ENCODE measurements at regions not wholly inside any gene's neighbourhood (a gene's known extent, or its start where the extent isn't known, plus 50 kb on each side); places are given as distances from the start of the nearest gene placed in this dataset.

- Histone ChIP-seq H3K27ac (peak overlapping the region in 6 of 21 experiments; percentile 5 to 65 (median 30)), H3K4me3 (no peak overlapping the region)
Measured at GRCh38 chr10:124289851-124290795, 128.6 kb downstream of the OAT start.

DNA sequence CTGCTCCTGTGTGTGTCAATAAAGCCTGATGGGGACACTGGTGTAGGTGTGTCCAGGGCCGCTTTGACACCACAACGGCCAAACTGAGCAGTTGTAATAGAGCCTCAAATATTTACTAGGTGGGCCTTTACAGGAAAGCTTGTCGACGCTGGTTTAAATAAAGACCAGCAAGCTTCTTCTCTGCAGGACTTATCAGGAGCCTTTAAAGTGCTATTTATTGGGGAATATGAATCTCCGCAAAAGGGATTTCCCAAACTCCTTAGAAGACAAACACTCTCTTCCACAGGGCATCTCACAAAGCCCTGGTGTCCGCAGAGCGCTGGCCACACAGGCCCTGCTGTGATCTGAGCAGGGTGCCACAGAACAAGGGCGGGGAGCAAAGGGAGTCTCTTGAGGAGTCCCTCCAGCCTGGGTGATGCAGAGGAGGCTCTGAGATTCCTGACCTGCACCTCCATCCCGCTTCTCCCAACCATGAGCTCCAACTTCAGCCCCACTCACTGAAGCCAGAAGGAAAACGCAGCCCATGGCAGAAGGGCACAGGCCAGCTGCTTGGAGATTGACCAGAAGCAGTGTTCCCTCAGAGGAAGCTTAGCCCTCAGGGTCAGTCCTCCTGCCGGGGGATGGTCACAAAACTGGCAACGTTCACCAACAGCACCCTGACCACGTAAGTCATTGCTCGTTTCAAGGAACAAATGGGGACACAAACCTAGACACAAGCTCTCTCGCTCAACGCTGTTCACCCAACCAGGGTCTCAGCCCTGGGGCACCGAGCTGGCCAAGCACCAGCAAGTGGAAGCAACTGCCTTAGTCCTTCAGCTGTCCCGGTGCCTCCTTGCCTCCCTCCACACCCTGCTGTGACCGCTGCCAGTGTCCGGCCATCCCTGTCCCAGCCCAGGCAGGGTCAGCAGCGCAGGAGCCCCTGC is 129.5 kb downstream of the OAT start:
- Histone ChIP-seq H3K27ac (peak overlapping the region in 4 of 21 experiments; percentile 11 to 43 (median 30)), H3K4me3 (no peak overlapping the region)

- Histone ChIP-seq H3K27ac (no peak overlapping the region), H3K4me3 (no peak overlapping the region)
Measured at GRCh38 chr10:124288486-124288885, 130.2 kb downstream of the OAT start.

DNA sequence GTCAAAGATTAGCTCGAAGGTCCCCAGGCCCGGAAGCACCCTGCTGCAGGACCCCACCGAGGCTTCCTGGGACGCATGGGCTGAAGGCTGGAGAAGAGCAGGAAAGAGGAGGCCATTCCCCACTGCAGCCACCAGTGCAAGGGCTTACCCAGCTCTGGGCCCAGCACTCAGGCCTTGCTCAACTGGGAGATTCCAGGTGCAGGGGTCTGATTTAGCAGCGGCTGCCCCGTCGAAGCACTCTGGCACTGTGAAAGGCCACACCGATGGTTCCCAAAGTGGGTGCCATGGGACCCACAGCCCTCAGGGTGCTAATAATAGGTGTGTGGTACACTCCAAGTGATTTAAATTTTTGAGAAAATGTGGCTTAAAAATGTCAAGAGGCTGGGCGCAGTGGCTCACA is 130.9 kb downstream of the OAT start:
- H3K27ac ChIP-seq: no peak overlapping the region
- no peak overlapping the region for H3K4me3 ChIP-seq

DNA sequence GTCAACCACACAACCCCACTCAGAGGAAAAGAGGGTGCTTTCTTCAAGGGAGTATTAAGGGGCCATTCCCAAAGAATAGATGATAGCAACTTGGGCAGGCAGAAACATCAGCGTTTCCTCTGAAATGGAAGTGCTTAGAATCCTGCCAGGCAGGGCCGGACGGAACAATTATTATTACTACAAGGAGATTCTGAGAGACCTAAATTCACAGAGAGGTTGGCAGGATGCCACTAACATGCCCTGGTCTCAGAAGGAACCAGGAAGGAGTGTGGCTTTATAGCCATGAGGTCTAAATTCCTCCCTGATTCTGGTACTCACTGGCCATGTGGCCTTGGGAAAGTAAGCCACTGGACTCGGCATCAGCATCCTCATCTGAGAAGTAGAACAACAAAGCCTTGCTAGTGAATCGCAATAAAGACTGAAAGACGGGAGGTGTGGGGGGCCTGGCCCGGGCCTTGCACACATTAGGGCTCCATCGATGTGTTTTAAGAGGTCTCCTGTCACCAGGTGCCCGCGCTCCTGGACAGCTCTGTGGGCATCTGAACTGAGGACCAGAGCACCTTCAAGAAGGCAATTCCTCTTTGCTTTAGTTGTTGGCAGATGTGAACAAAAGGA is 131.5 kb downstream of the OAT start:
- no peak overlapping the region for H3K27ac ChIP-seq

DNA sequence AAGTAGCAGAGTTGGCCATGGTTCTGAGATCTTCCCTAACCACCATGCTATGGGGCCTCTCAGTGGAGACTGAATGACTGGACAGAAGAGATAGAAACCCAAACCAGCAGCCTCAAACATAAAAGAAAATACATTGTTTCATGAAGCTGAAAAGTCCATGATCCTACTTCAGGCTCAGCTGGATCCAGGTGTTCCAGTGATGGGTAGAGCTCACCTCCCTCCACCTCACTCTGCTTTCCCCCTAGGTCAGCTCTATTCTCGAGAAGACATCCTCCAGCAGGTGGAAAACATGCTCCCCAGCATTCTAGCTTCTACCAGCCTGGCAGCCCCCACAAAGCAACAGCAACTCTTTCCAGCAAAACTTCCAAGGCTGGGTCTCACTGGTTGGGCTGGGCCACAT is 132.1 kb downstream of the OAT start:
- no peak overlapping the region for H3K27ac ChIP-seq

More for the DNA sequence above, 131.5 kb downstream of the OAT start:
- no peak overlapping the region for H3K4me3 ChIP-seq

DNA sequence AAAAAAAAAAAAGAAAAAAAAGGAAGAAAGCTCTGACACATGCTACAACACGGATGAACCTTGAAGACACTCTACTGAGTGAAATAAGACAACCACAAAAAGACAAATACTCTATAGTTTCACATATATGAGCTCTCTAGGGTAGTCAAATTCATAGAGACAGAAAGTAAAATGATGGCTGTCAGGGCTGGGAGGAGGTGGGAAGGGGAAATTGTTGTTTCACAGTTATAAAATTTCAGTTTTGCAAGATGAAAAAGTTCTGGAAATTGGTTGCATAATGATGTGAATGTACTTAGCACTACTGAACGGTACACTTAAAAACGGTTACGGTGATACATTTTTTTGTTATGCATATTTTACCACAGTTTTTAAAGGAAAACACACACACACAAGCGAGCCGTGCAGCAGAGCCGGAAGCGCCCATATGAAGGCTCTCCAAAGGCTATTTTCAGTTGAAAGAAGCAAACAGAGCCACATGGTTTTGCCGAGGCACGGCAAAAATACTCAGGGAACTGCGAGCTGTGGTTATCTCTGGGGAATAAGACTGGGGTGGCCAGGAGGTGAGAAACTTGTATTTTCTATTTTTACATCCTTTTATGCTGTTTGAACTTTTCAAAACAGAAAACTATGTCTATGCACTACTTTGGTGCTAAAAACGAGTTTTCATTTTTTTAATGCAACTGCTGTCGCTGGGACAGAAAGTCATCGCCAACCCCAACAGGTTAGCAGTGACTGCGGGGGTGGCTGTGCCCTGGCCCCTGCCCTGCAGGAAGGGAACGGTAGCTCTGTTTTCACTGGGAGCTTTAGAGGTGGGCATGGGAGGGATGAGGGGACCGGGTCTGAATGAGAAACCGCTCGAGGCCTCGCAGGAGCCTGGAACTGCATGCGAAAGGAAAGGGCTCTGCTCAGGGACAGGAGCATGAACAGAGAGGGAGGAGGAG is 132.9 kb downstream of the OAT start:
- Histone ChIP-seq H3K27ac (peak overlapping the region in 3 of 21 experiments; percentile 14 to 49 (median 24)), H3K4me3 (no peak overlapping the region)

More for the DNA sequence above, 132.1 kb downstream of the OAT start:
- no peak overlapping the region for H3K4me3 ChIP-seq

GRCh38 chr10:124283949-124284250 is 134.8 kb downstream of the OAT start:
- no peak overlapping the region for H3K4me3 ChIP-seq
- no peak overlapping the region for H3K27ac ChIP-seq

DNA sequence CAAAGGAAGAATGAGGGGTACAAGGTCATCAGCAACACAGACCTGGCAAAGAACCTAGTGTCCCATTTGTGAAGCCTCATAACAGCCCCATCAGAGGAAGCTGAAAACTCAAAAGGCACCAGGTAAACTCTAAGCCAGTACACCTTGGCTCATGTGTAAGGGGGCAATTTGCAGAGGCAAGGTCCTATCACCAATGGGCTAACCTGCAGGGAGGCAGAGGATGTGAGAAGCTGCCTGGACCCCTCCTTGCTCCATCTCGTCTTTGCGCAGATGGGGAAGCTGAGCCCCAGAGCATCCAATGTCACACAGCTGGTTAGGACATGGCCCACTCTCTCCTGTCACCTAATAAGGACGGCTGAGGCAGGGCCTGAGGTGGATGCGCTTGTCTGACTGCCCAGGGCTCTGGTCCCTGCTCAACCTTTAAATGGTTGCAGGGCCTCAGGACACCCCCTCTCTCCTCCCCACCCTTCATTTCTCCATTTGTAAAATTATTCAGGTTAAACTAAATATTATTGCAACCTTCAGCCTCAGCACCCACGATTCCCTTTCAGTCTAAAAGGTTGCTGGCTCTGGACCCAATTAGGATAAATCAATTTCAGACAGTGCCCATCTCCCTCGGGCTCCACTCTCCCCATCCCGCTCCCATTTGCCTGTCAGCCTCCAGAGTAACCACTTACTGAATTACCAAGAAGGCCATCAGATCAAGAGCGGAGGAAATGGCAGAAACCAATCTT is 135.3 kb downstream of the OAT start:
- Histone ChIP-seq H3K27ac (no peak overlapping the region), H3K4me3 (no peak overlapping the region)

- Histone ChIP-seq H3K4me3 (no peak overlapping the region), H3K27ac (no peak overlapping the region)
Measured at GRCh38 chr10:124282326-124282725, 136.4 kb downstream of the OAT start.

DNA sequence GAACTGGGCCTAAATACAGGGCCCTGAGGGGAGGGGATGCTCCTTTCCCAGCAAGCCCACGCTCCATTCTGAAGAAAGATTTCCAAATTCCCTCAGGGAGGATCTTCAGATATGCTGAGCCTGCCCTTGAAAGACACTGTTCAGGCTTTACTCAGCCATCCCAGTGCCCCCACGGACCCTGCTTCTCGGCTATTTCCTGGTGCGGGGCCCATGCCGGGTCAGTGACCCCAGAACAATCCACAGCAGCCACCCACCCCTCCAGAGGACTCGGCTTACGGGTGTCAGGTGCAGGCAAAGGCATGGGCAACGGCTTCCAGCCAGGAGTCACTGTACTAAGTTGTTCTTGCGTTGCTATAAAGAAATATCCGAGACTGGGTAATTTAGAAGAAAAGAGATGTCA is 137.1 kb downstream of the OAT start:
- H3K4me3 ChIP-seq: no peak overlapping the region
- no peak overlapping the region for H3K27ac ChIP-seq

GRCh38 chr10:124280916-124281315 is 137.8 kb downstream of the OAT start:
- no peak overlapping the region for H3K27ac ChIP-seq
- H3K4me3 ChIP-seq: no peak overlapping the region

GRCh38 chr10:124279882-124280281 is 138.8 kb downstream of the OAT start:
- Histone ChIP-seq H3K4me3 (no peak overlapping the region), H3K27ac (no peak overlapping the region)

DNA sequence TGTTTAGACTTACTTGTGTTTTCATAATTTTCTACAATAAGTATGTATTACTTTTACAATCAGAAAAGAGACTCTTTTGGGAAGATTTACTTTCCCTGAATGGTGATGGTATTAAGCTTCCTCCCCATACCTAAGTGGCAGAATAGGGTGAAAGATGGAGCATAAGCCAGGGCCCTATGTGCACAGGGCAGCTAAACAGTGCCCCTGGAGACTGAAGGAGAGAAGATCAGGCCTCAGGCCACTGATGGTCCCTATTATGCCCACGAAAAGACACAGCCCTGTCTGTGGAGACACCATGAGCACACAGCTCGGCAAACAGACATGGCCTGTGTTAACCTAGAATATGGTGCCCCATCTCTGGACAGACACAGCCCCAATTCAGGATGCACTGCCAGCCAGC is 139.4 kb downstream of the OAT start:
- Histone ChIP-seq H3K4me3 (no peak overlapping the region), H3K27ac (no peak overlapping the region)

- Histone ChIP-seq H3K4me3 (no peak overlapping the region), H3K27ac (no peak overlapping the region)
Measured at GRCh38 chr10:124278356-124278755, 140.4 kb downstream of the OAT start.

GRCh38 chr10:124273141-124273540 is 145.6 kb downstream of the OAT start:
- H3K27ac ChIP-seq: no peak overlapping the region
- H3K4me3 ChIP-seq: no peak overlapping the region

- no peak overlapping the region for H3K4me3 ChIP-seq
Measured at GRCh38 chr10:124271676-124272075, 147.0 kb downstream of the OAT start.

GRCh38 chr10:124270530-124271327 is 148.0 kb downstream of the OAT start:
- H3K27ac ChIP-seq: no peak overlapping the region
- H3K4me3 ChIP-seq: no peak overlapping the region

More at GRCh38 chr10:124271676-124272075, 147.0 kb downstream of the OAT start:
- H3K27ac ChIP-seq: no peak overlapping the region
